HG03469 (cell line): ENCODE measurements at regions not wholly inside any gene's neighbourhood (a gene's known extent, or its start where the extent isn't known, plus 50 kb on each side); places are given as distances from the start of the nearest gene placed in this dataset.
"Not testable (repeated sequence)": the region's sequence is repeated elsewhere in the genome, so short reads cannot be mapped to it uniquely, and the experiment has no call there.

ENCODE experiments used
- ATAC-seq: cut with Tn5 transposase; IDR thresholded peaks from one replicate; pipeline ENCODE4 v1.9.1; 2021; ENCODE audit warnings: mild to moderate bottlenecking, moderate library complexity, moderate number of reproducible peaks; ENCODE audit not compliant: unreplicated experiment

GRCh38 chr1:109857702-109858101 is 52.9 kb upstream of the CSF1 start:
- ATAC-seq, result not testable (repeated sequence)

GRCh38 chr1:109855986-109856385 is 54.7 kb upstream of the CSF1 start:
- ATAC-seq, result not testable (repeated sequence)

- ATAC-seq, result not testable (repeated sequence)
Observed at GRCh38 chr1:109853972-109854371, 56.7 kb upstream of the CSF1 start.

GRCh38 chr1:109852221-109853015 is 58.2 kb upstream of the CSF1 start:
- not testable (repeated sequence) for ATAC-seq

GRCh38 chr1:109850827-109851226 is 59.8 kb upstream of the CSF1 start:
- no peak for ATAC-seq

- ATAC-seq, result no peak
Observed at GRCh38 chr1:109850194-109850593, 60.5 kb upstream of the CSF1 start.

GRCh38 chr1:109849655-109850054 is 61.0 kb upstream of the CSF1 start:
- ATAC-seq, result no peak

- ATAC-seq, result no peak
Observed at GRCh38 chr1:109847251-109847650, 63.4 kb upstream of the CSF1 start.

- ATAC-seq, result no peak
Observed at GRCh38 chr1:109846846-109847245, 63.8 kb upstream of the CSF1 start.

GRCh38 chr1:109846162-109846561 is 64.5 kb upstream of the CSF1 start:
- no peak for ATAC-seq

- ATAC-seq, result no peak
Observed at GRCh38 chr1:109845658-109846057, 65.0 kb upstream of the CSF1 start.

GRCh38 chr1:109844609-109845008 is 66.0 kb upstream of the CSF1 start:
- ATAC-seq, result no peak

- ATAC-seq, result no peak
Observed at GRCh38 chr1:109840011-109840629, 70.5 kb upstream of the CSF1 start.

- ATAC-seq, result not testable (repeated sequence)
Observed at GRCh38 chr1:109839276-109839675, 71.4 kb upstream of the CSF1 start.

GRCh38 chr1:109838838-109839240 is 71.8 kb upstream of the CSF1 start:
- ATAC-seq, result no peak

- no peak for ATAC-seq
Observed at GRCh38 chr1:109837852-109838570, 72.6 kb upstream of the CSF1 start.

- ATAC-seq, result not testable (repeated sequence)
Observed at GRCh38 chr1:109835645-109836044, 71.9 kb upstream of the EPS8L3 start.

- no peak for ATAC-seq
Observed at GRCh38 chr1:109834951-109835350, 71.2 kb upstream of the EPS8L3 start.

GRCh38 chr1:109832945-109833344 is 69.2 kb upstream of the EPS8L3 start:
- ATAC-seq, result no peak

- no peak for ATAC-seq
Observed at GRCh38 chr1:109828756-109829505, 65.2 kb upstream of the EPS8L3 start.

- ATAC-seq, result no peak
Observed at GRCh38 chr1:109827986-109828385, 64.3 kb upstream of the EPS8L3 start.
